HG03103 (cell line): ENCODE measurements at regions not wholly inside any gene's neighbourhood (a gene's known extent, or its start where the extent isn't known, plus 50 kb on each side); places are given as distances from the start of the nearest gene placed in this dataset.
"Not testable (repeated sequence)": the region's sequence is repeated elsewhere in the genome, so short reads cannot be mapped to it uniquely, and the experiment has no call there.

Source experiments
- ATAC-seq: cut with Tn5 transposase; IDR thresholded peaks from one replicate; pipeline ENCODE4 v1.9.1; 2021; ENCODE audit warnings: low read depth; ENCODE audit not compliant: unreplicated experiment

DNA sequence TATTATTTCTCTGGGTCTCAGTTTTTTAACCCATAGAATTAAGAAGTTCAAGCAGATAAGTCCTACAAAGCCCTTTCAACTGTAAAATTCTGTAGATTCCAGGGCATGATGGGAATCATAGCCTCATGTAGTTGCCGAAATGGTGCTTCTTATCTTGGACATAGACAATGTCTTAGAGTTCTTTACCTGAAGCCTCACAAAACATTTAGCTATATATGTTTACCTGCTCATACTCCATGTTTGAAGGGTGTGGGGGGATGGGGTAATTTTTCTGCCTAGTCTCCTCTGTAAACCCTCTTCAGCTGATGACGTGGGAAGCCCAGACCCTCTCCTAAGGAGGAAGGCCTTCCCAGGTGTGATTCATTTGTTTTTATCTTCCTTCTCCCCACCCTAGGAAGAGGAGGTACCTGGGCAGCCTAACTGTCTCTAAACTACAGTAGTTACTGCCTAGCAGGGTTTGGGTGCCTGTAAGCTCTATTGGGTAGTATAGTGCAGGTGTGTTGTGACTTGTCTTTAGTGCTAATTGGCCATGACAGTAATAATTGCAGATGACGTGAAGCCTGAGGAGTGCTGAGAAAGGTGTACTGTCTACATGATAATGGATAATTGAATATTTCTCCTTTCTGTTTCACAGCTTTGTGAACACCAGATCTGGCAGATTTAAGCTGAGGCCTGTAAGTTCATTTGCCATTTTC is 230.8 kb downstream of the TFAP2B start:
- no peak for ATAC-seq

- no peak for ATAC-seq
Measured at GRCh38 chr6:51049983-51050877, 231.6 kb downstream of the TFAP2B start.

GRCh38 chr6:51052716-51053115 is 234.0 kb downstream of the TFAP2B start:
- ATAC-seq: not testable (repeated sequence)

GRCh38 chr6:51055316-51055715 is 236.6 kb downstream of the TFAP2B start:
- ATAC-seq: not testable (repeated sequence)

- no peak for ATAC-seq
Measured at GRCh38 chr6:51057296-51057695, 238.6 kb downstream of the TFAP2B start.

DNA sequence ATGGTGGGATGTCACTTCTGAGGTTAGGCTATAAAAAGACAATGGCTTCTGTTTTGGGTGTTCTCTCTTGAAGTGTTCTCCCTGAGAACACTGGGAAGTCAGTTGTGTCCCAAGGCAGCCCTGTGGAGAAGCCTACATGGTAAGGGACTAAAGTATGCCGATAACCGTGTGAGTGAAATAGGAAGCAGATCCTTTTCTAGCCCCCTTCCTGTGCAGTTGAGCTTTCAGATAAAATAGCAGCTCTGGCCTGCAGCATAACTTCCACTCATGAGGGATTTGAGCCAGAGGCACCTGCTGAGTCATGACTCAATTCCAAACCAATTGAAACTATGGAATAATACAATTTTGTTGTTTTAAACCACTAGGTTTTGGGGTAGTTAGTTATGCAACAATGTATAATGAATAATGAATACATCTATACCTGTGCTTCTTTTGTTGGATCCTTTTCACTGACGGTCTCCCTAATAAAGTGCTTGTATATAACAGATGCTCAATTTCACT is 241.6 kb downstream of the TFAP2B start:
- ATAC-seq: no peak

GRCh38 chr6:51062166-51062722 is 243.6 kb downstream of the TFAP2B start:
- no peak for ATAC-seq

DNA sequence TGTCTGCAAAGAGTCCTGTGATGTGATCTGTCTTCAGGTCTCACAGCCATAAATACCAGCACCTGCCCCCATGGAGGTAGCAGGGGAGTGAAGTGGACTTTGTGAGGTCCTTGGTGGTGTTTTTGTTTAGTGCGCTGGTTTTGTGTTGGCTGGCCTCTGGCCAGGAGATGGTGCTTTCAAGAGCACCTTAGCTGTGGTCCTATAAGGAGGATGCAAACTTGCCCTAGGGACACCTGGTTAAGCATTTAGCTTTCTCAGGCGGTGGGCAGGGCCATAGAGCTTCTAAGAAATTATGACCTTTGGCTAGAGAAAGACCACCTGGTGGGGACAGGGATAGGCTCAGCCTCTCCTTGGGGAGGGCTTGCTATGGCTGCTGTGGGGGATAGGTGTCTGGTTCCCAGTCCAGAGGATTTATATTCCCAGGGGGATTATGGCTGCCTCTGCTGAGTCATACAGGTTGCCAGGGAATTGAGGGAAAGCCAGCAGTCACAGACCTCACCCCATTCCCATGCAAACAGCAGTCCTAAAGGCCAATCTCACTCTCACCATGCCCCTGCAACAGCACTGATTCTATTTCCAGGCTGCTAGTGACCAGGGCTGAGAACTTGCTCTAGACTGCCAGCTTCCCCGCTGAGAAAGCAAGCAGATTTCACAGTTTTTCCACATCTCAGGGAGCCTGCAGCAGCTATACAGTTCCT is 259.3 kb downstream of the TFAP2B start:
- ATAC-seq: no peak

GRCh38 chr6:51090343-51090742 is 271.7 kb downstream of the TFAP2B start:
- ATAC-seq: no peak

DNA sequence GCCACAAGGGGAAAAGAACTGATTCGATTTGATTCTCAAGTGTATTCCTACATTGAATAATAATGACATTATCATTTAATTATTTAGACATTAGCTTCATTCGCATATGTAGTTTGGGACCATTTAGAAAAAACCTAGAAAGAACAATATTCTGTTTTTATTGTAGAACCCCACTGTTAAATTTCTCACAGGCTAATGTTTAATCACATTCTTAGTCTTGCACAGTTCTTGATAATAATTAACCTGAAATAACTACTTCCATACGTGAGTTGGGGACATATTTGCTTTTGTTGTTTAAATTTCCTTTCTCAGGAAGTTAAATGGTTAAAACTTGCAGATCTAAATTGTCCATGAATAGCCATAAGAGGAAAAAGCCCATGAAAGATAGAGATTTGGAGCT is 275.2 kb downstream of the TFAP2B start:
- no peak for ATAC-seq

DNA sequence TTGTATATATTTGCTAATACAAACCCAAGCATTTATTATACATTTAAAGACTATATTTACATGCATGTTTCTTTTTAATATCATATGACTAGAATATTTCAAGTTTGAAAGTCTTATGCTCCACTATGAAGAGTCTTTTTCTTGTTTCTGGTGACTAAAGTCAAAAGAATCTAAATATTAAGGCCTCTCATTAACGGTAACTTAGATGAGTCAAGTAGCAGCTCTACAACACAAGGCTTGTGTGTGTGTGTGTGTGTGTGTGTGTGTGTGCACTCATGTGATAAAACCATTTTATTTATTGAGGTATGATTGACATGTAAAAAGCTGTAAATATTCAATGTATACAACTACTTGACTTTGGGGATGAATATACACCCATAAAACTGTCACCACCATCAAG is 275.6 kb downstream of the TFAP2B start:
- no peak for ATAC-seq

GRCh38 chr6:51098246-51098645 is 279.6 kb downstream of the TFAP2B start:
- no peak for ATAC-seq

DNA sequence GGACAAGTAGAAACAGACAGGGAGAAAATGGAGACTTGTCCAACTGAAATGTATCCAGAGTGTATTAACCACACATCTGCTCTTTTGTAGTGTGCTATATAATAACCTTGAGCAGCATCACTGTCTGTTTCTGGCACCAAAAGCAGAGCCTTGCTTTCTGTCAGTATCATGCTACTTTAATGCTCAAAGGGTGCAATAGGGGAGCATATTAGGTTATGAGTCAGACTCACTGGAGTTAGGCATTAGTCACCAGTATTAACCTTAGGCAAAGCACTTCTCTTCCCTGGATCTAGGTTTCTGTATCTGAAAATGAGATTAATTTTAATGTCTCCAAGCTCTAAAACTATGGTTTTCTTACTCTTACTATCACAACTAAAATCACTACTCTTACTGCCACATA is 280.1 kb downstream of the TFAP2B start:
- no peak for ATAC-seq

DNA sequence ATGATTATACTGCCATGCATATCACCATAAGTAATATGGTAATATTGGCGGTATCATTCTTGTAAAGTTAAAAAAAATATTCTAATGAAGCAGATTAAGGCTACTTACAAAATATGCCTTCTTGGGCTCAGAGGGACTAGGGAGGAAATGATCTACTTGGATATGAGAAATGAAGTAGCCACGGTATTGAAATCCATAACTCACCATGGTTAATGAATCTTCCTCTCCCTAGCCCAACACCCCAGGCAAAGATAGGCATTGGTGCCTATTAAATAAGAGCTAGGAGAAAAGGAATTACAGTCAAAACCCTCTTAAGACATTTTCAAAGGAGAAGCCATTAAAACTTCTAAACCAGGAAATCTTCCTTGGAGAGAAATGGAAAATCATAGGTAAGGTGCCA is 280.5 kb downstream of the TFAP2B start:
- no peak for ATAC-seq

DNA sequence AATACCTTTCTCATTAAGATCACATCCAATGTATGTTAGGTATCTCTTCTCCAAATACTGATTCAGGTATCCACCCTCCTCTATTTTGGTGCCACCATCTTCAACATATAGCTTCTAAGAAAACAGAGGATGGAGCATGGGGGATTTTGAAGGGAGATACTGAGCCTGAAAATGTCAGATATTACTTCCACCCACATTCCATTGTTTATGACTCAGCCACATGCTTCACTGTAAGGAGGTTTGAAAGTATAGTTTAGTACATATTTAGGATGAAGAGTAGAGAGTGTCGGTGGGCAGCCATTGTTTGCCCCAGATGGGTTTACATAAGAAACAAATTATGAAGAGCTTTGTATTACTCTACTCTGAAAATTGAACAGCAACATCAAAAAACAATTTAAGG is 286.7 kb downstream of the TFAP2B start:
- no peak for ATAC-seq

- no peak for ATAC-seq
Measured at GRCh38 chr6:51107769-51108203, 289.1 kb downstream of the TFAP2B start.

DNA sequence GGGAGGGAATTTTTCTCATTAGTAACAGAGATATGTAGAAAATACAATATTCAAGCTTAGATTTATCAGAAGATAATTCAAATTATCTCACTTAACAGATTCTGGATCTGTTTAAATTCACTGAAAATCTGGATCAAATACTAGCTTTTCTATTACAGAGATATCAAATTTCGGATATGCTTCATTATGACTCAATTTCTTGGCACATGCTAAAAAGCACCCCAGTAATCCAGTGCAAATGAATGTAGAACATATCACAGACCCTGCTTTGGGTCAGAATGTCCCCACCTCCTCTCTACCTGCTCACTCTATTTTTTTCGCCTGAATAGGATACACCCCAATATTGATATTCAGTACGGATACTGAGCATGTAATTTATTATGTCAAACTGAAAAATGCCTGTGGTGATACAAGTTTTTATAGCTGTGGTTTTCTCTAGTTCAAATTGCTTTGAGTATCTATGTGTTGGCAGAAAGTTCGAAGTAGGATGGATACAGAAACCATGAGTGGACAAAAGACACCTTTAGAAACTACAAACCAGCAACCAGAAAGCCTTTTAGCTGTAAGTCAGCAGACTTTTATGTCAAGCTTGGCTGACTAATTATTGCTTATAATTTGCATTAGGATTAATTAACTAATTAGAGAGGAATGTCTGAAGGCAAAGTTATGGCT is 290.0 kb downstream of the TFAP2B start:
- no peak for ATAC-seq

- ATAC-seq: no peak
Measured at GRCh38 chr6:51112731-51113130, 294.1 kb downstream of the TFAP2B start.

- ATAC-seq: no peak
Measured at GRCh38 chr6:51116723-51117122, 298.1 kb downstream of the TFAP2B start.

DNA sequence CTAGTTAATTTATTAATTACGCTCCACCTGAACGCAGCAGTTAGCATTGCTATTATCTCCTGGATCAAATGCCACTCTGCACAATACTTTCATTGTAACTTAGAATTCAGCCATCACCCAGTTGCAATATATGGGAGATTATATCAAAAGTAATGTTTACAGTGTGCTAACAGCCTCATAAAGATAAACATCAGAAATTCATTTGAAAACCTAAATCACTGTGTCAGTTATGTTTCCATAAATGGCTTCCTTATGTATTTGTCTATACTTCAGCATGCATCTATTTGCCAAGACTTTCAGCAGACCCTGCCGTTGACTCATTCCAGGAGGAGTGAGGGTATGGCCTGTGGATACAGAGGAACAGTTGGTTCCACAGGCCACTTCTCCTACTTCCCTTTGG is 300.1 kb downstream of the TFAP2B start:
- no peak for ATAC-seq
